Stomach (tissue), 4 donors: ENCODE measurements at regions not wholly inside any gene's neighbourhood (a gene's known extent, or its start where the extent isn't known, plus 50 kb on each side); places are given as distances from the start of the nearest gene placed in this dataset.

Experiments
- CTCF ChIP-seq, 7 experiments: fragments of 450-650 bp in 4 of 7; fragments of 200-600 bp in 3 of 7; sonication (generic) in 3 of 7; IDR thresholded peaks; one replicate each; pipeline ENCODE4 v1.5.1; 2016 to 2019; ENCODE audit warnings: antibody characterized with exemption in 7 of 7, control low read depth in 2 of 7, mild to moderate bottlenecking in 1 of 7
- EP300 ChIP-seq: sonication (generic); formaldehyde crosslinking; IDR thresholded peaks from one replicate; pipeline ENCODE4 v1.6.1; 2017; ENCODE audit warnings: antibody characterized with exemption
- POLR2A ChIP-seq, 4 donors: fragments of 450-650 bp; IDR thresholded peaks; one replicate each; pipeline ENCODE4 v1.6.1; 2016; ENCODE audit warnings: antibody characterized with exemption in 4 of 4, control low read depth in 2 of 4, mild to moderate bottlenecking in 1 of 4, moderate library complexity in 1 of 4
- POLR2AphosphoS5 ChIP-seq, 3 donors: sonication (generic); formaldehyde crosslinking; IDR thresholded peaks; one replicate each; pipeline ENCODE4 v1.6.1; 2016; ENCODE audit warnings: antibody characterized with exemption in 3 of 3

GRCh38 chr15:81497238-81497637 is 123.2 kb upstream of the TMC3 start:
- TF ChIP-seq POLR2A (IDR thresholded peaks at IDR 0.05) (no peak), CTCF (IDR thresholded peaks at IDR 0.05) (no peak), POLR2AphosphoS5 (IDR thresholded peaks at IDR 0.05) (no peak), EP300 (no peak)
